HepG2 (cell line): ENCODE measurements at regions not wholly inside any gene's neighbourhood (a gene's known extent, or its start where the extent isn't known, plus 50 kb on each side); places are given as distances from the start of the nearest gene placed in this dataset.

Experiments used
- AGO2 ChIP-seq: fragments of 200-400 bp; formaldehyde crosslinking; optimal IDR thresholded peaks from 2 replicates; pipeline ENCODE3; 2017; ENCODE audit warnings: mild to moderate bottlenecking, low read depth, low read length, moderate library complexity
- FOXP1 ChIP-seq, 2 experiments: fragments of 450-650 bp in 1 of 2; IDR thresholded peaks; 2 replicates each; pipeline ENCODE4 v1.6.1; 2017 to 2018; ENCODE audit warnings: antibody characterized with exemption in 1 of 2
- POLR2AphosphoS5 ChIP-seq: IDR thresholded peaks from 2 replicates; pipeline ENCODE4 v1.6.1; 2012; ENCODE audit warnings: low read depth, low read length
- TOPORS ChIP-seq: sonication (generic); formaldehyde crosslinking; IDR thresholded peaks from 2 replicates; pipeline ENCODE4 v1.8.0; 2023; ENCODE audit warnings: mild to moderate bottlenecking, missing genetic modification reagents
- ZBTB40 ChIP-seq, 2 experiments: fragments of 450-650 bp in 1 of 2; sonication (generic) in 1 of 2; formaldehyde crosslinking in 1 of 2; IDR thresholded peaks; 2 replicates each; pipeline versions ENCODE4 v1.6.1 to v1.8.0; 2016 to 2022; ENCODE audit warnings: antibody characterized with exemption in 1 of 2, mild to moderate bottlenecking in 1 of 2, missing genetic modification reagents in 1 of 2
- ZNF609 ChIP-seq: sonication (generic); formaldehyde crosslinking; IDR thresholded peaks from 2 replicates; pipeline ENCODE4 v1.4.0; 2020; ENCODE audit warnings: mild to moderate bottlenecking, missing genetic modification reagents, borderline replicate concordance

- TF ChIP-seq ZBTB40 (IDR thresholded peaks at IDR 0.05): no peak
- TF ChIP-seq ZBTB40 (CRISPR knock-in tag; IDR thresholded peaks at IDR 0.05): no peak
- no peak for TF ChIP-seq AGO2
- no peak for TF ChIP-seq TOPORS (CRISPR knock-in tag)
- no peak for TF ChIP-seq POLR2AphosphoS5
- TF ChIP-seq ZNF609 (CRISPR knock-in tag): no peak
- no peak for TF ChIP-seq FOXP1 (IDR thresholded peaks at IDR 0.05)
- no peak for TF ChIP-seq FOXP1 (CRISPR knock-in tag; IDR thresholded peaks at IDR 0.05)
Measured at GRCh38 chr7:69244701-69245100, 353.6 kb upstream of the AUTS2 start (continued).
